NCI-H2227 (cell line): ENCODE measurements at regions not wholly inside any gene's neighbourhood (a gene's known extent, or its start where the extent isn't known, plus 50 kb on each side); places are given as distances from the start of the nearest gene placed in this dataset.

Experiments used
- DNase-seq: peaks from one replicate; lab custom pipeline; 2025; ENCODE audit not compliant: unreplicated experiment; lab: John Stamatoyannopoulos, UW

- DNase-seq, result no peak
These were observed 162.6 kb upstream of the CCDC179 start for GRCh38 chr11:23022854-23023253.

- no peak for DNase-seq
These were observed 163.0 kb upstream of the CCDC179 start for GRCh38 chr11:23023319-23023718.

GRCh38 chr11:23041001-23041503 is 180.8 kb upstream of the CCDC179 start:
- DNase-seq, result no peak

- no peak for DNase-seq
These were observed 198.4 kb upstream of the CCDC179 start for GRCh38 chr11:23058656-23059055.

- no peak for DNase-seq
These were observed 203.0 kb upstream of the CCDC179 start for GRCh38 chr11:23063276-23063675.

GRCh38 chr11:23078289-23078971 is 218.2 kb upstream of the CCDC179 start:
- no peak for DNase-seq

- DNase-seq, result no peak
These were observed 219.1 kb upstream of the CCDC179 start for GRCh38 chr11:23079382-23079813.

GRCh38 chr11:23087407-23087806 is 227.1 kb upstream of the CCDC179 start:
- DNase-seq, result peak; percentile 10

GRCh38 chr11:23090659-23091058 is 230.4 kb upstream of the CCDC179 start:
- DNase-seq, result no peak

- peak; percentile 20 for DNase-seq
These were observed 235.4 kb upstream of the CCDC179 start for GRCh38 chr11:23095650-23096189.

- DNase-seq, result no peak
These were observed 237.6 kb upstream of the CCDC179 start for GRCh38 chr11:23097891-23098290.

- DNase-seq, result no peak
These were observed 239.0 kb upstream of the CCDC179 start for GRCh38 chr11:23099256-23099655.

GRCh38 chr11:23100726-23101125 is 240.5 kb upstream of the CCDC179 start:
- DNase-seq, result no peak

GRCh38 chr11:23103416-23103815 is 243.1 kb upstream of the CCDC179 start:
- no peak for DNase-seq

GRCh38 chr11:23111527-23111926 is 251.3 kb upstream of the CCDC179 start:
- no peak for DNase-seq

GRCh38 chr11:23112390-23112789 is 252.1 kb upstream of the CCDC179 start:
- no peak for DNase-seq

GRCh38 chr11:23112987-23113886 is 253.0 kb upstream of the CCDC179 start:
- peak; percentile 66 for DNase-seq

GRCh38 chr11:23113887-23114216 is 253.6 kb upstream of the CCDC179 start:
- no peak for DNase-seq

GRCh38 chr11:23123753-23124152 is 263.5 kb upstream of the CCDC179 start:
- peak; percentile 12 for DNase-seq

- no peak for DNase-seq
These were observed 264.0 kb upstream of the CCDC179 start for GRCh38 chr11:23124249-23124648.

GRCh38 chr11:23124996-23125395 is 264.7 kb upstream of the CCDC179 start:
- DNase-seq, result no peak

- DNase-seq, result no peak
These were observed 267.4 kb upstream of the CCDC179 start for GRCh38 chr11:23127706-23128105.
